ENCODE measurements at regions not wholly inside any gene's neighbourhood (a gene's known extent, or its start where the extent isn't known, plus 50 kb on each side); places are given as distances from the start of the nearest gene placed in this dataset.

GRCh38 chr4:176920694-176921093 lies 128.0 kb upstream of the VEGFC start:
- H3K4me1 Mint-ChIP-seq (ENCODE audit: low read depth, unreplicated experiment): no peaks in the 10 kb centered on the region
- Histone ChIP-seq H3K27me3 (replicated peaks; ENCODE audit: control insufficient read depth, insufficient read depth, low read length) (no peaks in the 10 kb centered on the region), H3K36me3 (ENCODE audit: control insufficient read depth, insufficient read depth, low read length) (no peaks in the 10 kb centered on the region), H3K9me3 (no peaks in the 10 kb centered on the region), H3K4me3 (ENCODE audit: low read depth, low read length) (no peak overlapping the region), H3K4me1 (no peaks in the 10 kb centered on the region)
- no peaks in the 10 kb centered on the region for H3K36me3 Mint-ChIP-seq (ENCODE audit: insufficient read depth, unreplicated experiment)
- no peak overlapping the region for H3K27ac Mint-ChIP-seq (ENCODE audit: unreplicated experiment)
- DNase-seq: no peak
- H3K9me3 Mint-ChIP-seq (ENCODE audit: unreplicated experiment): no peaks in the 10 kb centered on the region
- no TSS peak for BruUV-seq (replicated peaks)
- no peak overlapping the region for H3K4me3 Mint-ChIP-seq (ENCODE audit: unreplicated experiment)
- TF ChIP-seq CTCF (IDR thresholded peaks at IDR 0.05; ENCODE audit: insufficient read depth in 1 of 2, low read depth in 1 of 2, low read length in 1 of 2, severe bottlenecking in 1 of 2, unreplicated experiment in 1 of 2): no peak
- intact Hi-C loops (cut with micrococcal nuclease; ENCODE audit: unreplicated experiment): no loop called here
- POLR2A ChIA-PET: no interaction called here
- CTCF ChIA-PET: no interaction called here
- no peaks in the 10 kb centered on the region for H3K27me3 Mint-ChIP-seq (ENCODE audit: insufficient read depth, unreplicated experiment)

GRCh38 chr4:176921256-176921655 lies 128.5 kb upstream of the VEGFC start:
- H3K9me3 Mint-ChIP-seq (ENCODE audit: unreplicated experiment): no peaks in the 10 kb centered on the region
- ChIA-PET POLR2A (no interaction called here), CTCF (no interaction called here)
- no peaks in the 10 kb centered on the region for H3K9me3 ChIP-seq
- H3K27me3 ChIP-seq (replicated peaks; ENCODE audit: control insufficient read depth, insufficient read depth, low read length): no peaks in the 10 kb centered on the region
- no peak overlapping the region for H3K27ac Mint-ChIP-seq (ENCODE audit: unreplicated experiment)
- no peak overlapping the region for H3K4me3 ChIP-seq (ENCODE audit: low read depth, low read length)
- no TSS peak for BruUV-seq (replicated peaks)
- H3K27me3 Mint-ChIP-seq (ENCODE audit: insufficient read depth, unreplicated experiment): no peaks in the 10 kb centered on the region
- no peak for TF ChIP-seq CTCF (IDR thresholded peaks at IDR 0.05; ENCODE audit: insufficient read depth in 1 of 2, low read depth in 1 of 2, low read length in 1 of 2, severe bottlenecking in 1 of 2, unreplicated experiment in 1 of 2)
- H3K4me1 ChIP-seq: no peaks in the 10 kb centered on the region
- H3K4me3 Mint-ChIP-seq (ENCODE audit: unreplicated experiment): no peak overlapping the region
- intact Hi-C loops (cut with micrococcal nuclease; ENCODE audit: unreplicated experiment): no loop called here
- no peaks in the 10 kb centered on the region for H3K36me3 Mint-ChIP-seq (ENCODE audit: insufficient read depth, unreplicated experiment)
- no peak for DNase-seq
- no peaks in the 10 kb centered on the region for H3K4me1 Mint-ChIP-seq (ENCODE audit: low read depth, unreplicated experiment)
- no peaks in the 10 kb centered on the region for H3K36me3 ChIP-seq (ENCODE audit: control insufficient read depth, insufficient read depth, low read length)

GRCh38 chr4:176924238-176924637 lies 131.5 kb upstream of the VEGFC start:
- DNase-seq: no peak
- H3K27me3 Mint-ChIP-seq (ENCODE audit: insufficient read depth, unreplicated experiment): no peaks in the 10 kb centered on the region
- Histone ChIP-seq H3K9me3 (no peaks in the 10 kb centered on the region), H3K4me1 (no peaks in the 10 kb centered on the region), H3K27me3 (replicated peaks; ENCODE audit: control insufficient read depth, insufficient read depth, low read length) (no peaks in the 10 kb centered on the region), H3K4me3 (ENCODE audit: low read depth, low read length) (no peak overlapping the region), H3K36me3 (ENCODE audit: control insufficient read depth, insufficient read depth, low read length) (no peaks in the 10 kb centered on the region)
- H3K27ac Mint-ChIP-seq (ENCODE audit: unreplicated experiment): no peak overlapping the region
- CTCF ChIA-PET: no interaction called here
- H3K4me3 Mint-ChIP-seq (ENCODE audit: unreplicated experiment): no peak overlapping the region
- H3K4me1 Mint-ChIP-seq (ENCODE audit: low read depth, unreplicated experiment): no peaks in the 10 kb centered on the region
- H3K9me3 Mint-ChIP-seq (ENCODE audit: unreplicated experiment): no peaks in the 10 kb centered on the region
- POLR2A ChIA-PET: no interaction called here
- intact Hi-C loops (cut with micrococcal nuclease; ENCODE audit: unreplicated experiment): no loop called here
- H3K36me3 Mint-ChIP-seq (ENCODE audit: insufficient read depth, unreplicated experiment): no peaks in the 10 kb centered on the region
- no TSS peak for BruUV-seq (replicated peaks)
- TF ChIP-seq CTCF (IDR thresholded peaks at IDR 0.05; ENCODE audit: insufficient read depth in 1 of 2, low read depth in 1 of 2, low read length in 1 of 2, severe bottlenecking in 1 of 2, unreplicated experiment in 1 of 2): no peak
